GM12865 (cell line): ENCODE measurements at regions not wholly inside any gene's neighbourhood (a gene's known extent, or its start where the extent isn't known, plus 50 kb on each side); places are given as distances from the start of the nearest gene placed in this dataset.

ENCODE experiments used
- DNase-seq: peaks from one replicate; pipeline ENCODE4 v3.0.0; 2010; ENCODE audit warnings: low read depth
- H3K4me3 ChIP-seq: 2 replicates; pipeline ENCODE4 v1.5.1; 2011; ENCODE audit warnings: mild to moderate bottlenecking, low read depth, low read length, control low read depth
- CTCF ChIP-seq: IDR thresholded peaks from 2 replicates; pipeline ENCODE4 v1.5.1; 2011; ENCODE audit warnings: low read length, control low read depth, low read depth, inconsistent platforms; ENCODE audit not compliant: insufficient read depth; ENCODE audit errors: missing control alignments

- TF ChIP-seq CTCF: no peak
- no peak for DNase-seq
- H3K4me3 ChIP-seq: no peak overlapping the region
Observed at GRCh38 chr6:169865346-169866139, 114.1 kb downstream of the ERMARD start.

DNA sequence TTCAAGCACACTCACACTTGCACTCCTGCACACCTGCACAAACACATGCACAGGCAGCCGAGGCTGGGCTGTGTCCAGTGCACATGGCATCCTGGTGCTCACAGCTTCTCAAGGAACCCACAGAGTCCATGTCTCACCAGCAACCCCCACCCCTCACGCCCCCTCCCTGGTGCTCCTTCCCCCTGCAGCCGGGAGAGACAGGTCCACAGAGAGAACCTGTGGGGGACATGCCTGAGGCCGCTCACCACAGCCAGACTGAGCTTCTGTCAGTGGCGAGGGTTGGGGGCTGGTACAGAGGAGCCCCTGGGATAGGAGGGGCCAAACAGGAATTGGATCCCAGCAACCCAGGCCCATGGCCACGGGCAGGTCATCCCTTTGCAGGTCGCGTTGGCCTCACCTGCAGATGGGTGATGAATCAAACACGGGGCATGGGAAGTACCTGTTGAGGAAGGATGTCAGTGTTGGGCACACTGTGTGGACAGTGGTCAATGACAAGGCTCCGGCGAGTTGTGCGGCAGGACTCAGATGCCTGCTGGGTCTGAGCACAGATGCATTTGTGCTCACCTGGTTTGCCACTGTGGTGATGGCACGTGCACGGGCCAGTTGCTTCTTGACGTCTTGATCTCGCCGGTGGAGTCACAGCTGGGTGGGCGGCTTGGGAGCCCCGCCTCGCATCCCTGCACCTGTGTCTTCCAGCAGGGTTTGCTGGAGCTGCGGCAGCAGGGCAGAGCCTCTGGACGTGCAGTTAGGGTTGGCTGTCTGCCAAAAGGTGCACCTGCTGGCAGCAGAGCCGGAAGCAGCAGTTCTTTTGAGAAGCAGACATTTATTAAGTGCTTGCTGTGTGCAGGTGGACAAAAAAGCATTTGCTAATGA, 113.0 kb downstream of the ERMARD start:
- DNase-seq: peak; percentile 11
- TF ChIP-seq CTCF: no peak
- no peak overlapping the region for H3K4me3 ChIP-seq

- no peak overlapping the region for H3K4me3 ChIP-seq
- TF ChIP-seq CTCF: no peak
- DNase-seq: no peak
Observed at GRCh38 chr6:169863710-169864109, 112.3 kb downstream of the ERMARD start.

- DNase-seq: no peak
- TF ChIP-seq CTCF: no peak
Observed at GRCh38 chr6:169862892-169863525, 111.6 kb downstream of the ERMARD start.

GRCh38 chr6:169862043-169862891, 110.8 kb downstream of the ERMARD start:
- no peak for TF ChIP-seq CTCF
- no peak for DNase-seq
- no peak overlapping the region for H3K4me3 ChIP-seq

More at GRCh38 chr6:169862892-169863525, 111.6 kb downstream of the ERMARD start:
- no peak overlapping the region for H3K4me3 ChIP-seq

- no peak overlapping the region for H3K4me3 ChIP-seq
- TF ChIP-seq CTCF: no peak
- no peak for DNase-seq
Observed at GRCh38 chr6:169861431-169862042, 110.1 kb downstream of the ERMARD start.
